Spleen (tissue), 7 donors: ENCODE measurements at regions not wholly inside any gene's neighbourhood (a gene's known extent, or its start where the extent isn't known, plus 50 kb on each side); places are given as distances from the start of the nearest gene placed in this dataset.

Source experiments
- CTCF ChIP-seq, 11 experiments: fragments of 200-600 bp in 7 of 11; fragments of 450-650 bp in 4 of 11; sonication (generic) in 4 of 11; IDR thresholded peaks in 8 of 11; conservative IDR thresholded peaks in 3 of 11; 1 replicate in 7 of 11; 2 replicates in 4 of 11; pipeline versions ENCODE4 v1.4.0 to v1.8.0; 2016 to 2021; ENCODE audit warnings: antibody characterized with exemption in 11 of 11, inconsistent platforms in 4 of 11, mild to moderate bottlenecking in 1 of 11
- POLR2A ChIP-seq, 3 donors: fragments of 450-650 bp; IDR thresholded peaks; one replicate each; pipeline ENCODE4 v1.5.1; 2017; ENCODE audit warnings: antibody characterized with exemption in 3 of 3, mild to moderate bottlenecking in 1 of 3
- POLR2AphosphoS5 ChIP-seq, 3 donors: sonication (generic); formaldehyde crosslinking; IDR thresholded peaks; one replicate each; pipeline ENCODE4 v1.5.1; 2017; ENCODE audit warnings: antibody characterized with exemption in 3 of 3
- donor health status: DM: no; HTN: no; CAD: no; lungs with moderate emphysema.
- donor health status: DM: no; HTN: no; CAD: no.
- donor health status: DM: no; HTN: no; CAD: no.

GRCh38 chr3:106088304-106088703 is 219.5 kb upstream of the CBLB start:
- TF ChIP-seq CTCF (IDR thresholded peaks at IDR 0.05 in 8 of 11, conservative IDR thresholded peaks at IDR 0.05 in 3 of 11), result no peak
- TF ChIP-seq POLR2AphosphoS5 (IDR thresholded peaks at IDR 0.05), result no peak
- no peak for TF ChIP-seq POLR2A (IDR thresholded peaks at IDR 0.05)
